HG03103 (cell line): ENCODE measurements at regions not wholly inside any gene's neighbourhood (a gene's known extent, or its start where the extent isn't known, plus 50 kb on each side); places are given as distances from the start of the nearest gene placed in this dataset.
"Not testable (repeated sequence)": the region's sequence is repeated elsewhere in the genome, so short reads cannot be mapped to it uniquely, and the experiment has no call there.

ENCODE experiments used
- ATAC-seq: cut with Tn5 transposase; IDR thresholded peaks from one replicate; pipeline ENCODE4 v1.9.1; 2021; ENCODE audit warnings: low read depth; ENCODE audit not compliant: unreplicated experiment

DNA sequence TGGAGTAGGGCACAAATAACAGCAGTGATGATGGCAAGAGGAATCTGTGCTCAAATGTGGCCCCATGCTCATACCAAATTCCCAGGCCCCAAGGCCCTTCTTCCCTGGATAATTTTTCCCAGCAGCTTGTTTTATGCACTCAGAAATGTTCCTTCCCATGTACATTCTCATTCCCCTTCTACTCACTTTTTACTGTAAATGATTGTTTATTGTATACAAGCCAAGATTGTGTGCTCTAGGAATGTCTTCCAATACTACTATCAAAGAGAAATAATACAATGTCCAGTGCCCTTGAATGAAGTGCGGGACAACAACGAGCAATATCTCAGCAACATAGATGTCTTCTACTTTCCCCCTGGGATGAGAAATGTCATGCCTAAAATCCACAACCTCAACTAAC, 201.6 kb downstream of the ICOS start:
- no peak for ATAC-seq

DNA sequence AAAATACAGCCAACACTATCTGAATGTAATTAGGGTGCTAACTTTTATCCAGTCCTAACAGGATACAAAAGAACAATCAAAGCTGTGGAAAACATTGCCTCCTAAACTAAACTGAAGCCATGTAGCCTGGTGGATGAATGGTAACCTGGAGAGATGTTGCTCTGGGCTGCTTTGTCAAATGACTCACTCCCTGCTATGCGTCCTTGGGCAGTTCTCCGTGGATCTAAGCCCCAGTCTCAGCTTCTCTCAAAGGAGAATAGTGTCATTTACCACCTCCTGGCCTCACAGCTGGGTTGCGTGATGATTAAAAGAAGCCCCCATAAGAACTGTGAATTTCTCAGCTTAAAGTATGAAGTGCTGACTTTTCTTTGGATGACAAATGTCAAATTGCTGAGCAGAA, 203.7 kb downstream of the ICOS start:
- no peak for ATAC-seq

DNA sequence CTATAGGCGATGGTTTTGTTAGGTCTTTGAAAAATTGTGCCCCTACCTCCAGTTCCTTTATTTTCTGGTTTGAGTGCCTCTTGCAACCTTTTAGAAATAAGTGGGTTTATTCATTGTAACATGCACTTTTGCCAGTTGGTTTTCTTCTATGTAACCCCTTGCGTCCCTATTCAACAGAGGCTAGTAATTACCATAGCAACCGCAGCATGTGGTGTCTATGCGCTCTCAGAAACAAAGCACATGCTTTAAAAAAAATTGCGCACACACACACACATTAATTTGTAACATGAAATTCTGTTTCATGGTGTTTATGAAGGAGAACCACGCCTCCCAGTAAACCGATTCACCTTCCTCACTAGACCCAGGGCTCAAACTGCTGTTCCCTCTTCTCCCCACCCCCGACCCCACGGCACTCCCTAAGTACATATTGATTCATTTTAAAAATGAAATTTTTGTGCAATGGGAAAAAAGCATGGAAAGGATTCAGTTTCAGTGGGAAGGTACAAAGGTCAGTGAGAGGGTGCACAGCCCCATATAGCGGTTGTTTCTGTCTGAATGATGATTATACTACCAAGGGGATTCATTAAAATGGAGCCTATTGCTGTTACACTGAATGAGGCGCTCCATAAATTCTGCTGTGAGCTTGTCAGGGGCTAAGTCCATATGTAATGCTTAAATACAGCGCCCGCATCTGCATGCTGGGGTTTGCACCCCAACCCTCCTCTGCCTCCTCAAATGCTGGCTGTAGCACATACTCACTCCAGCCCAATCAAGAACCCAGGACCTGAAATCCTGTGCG, 206.9 kb downstream of the ICOS start:
- no peak for ATAC-seq

DNA sequence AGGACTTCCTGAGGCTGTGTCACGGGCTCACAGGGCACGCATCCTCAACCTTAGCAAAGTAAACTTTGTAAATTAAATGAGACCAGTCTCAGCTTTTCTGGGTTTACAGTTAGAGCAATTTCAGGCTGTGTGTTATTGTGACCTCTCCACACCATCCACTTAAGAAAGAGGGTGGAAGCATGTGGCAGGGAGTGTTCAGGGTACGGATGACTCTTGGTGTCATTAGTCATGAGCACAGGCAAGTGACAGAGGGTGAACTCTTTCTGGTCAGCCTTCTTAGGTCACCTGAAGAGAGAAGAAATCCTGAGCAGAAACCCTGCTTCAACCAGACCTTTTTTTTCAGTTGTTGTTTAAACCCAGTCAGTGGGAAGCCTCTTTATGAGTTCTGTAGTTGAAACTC, 207.9 kb downstream of the ICOS start:
- no peak for ATAC-seq

DNA sequence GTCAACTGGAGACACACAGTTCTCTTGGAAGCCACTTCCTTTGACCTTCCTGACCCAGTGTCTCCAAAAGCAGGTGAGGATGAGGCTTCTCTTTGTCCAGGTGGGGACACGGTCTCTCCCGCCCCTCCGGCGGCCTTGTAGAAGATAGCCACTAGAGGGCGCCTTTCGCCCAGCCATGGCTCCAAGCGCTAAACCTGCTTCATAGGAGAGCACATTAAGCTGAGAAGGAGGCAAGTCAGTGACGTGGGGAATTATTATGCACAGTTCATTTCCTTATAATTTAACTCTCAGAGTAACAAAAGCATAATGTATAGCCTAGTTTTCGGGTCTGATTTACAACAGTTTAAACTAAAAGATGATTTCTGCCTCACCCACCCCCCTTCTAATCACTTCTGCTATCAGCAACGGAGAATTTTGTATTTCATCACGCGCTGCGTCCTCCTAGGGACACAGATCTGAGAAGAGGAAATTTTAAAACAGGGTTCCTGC, 208.7 kb downstream of the ICOS start:
- ATAC-seq = peak; percentile 99

DNA sequence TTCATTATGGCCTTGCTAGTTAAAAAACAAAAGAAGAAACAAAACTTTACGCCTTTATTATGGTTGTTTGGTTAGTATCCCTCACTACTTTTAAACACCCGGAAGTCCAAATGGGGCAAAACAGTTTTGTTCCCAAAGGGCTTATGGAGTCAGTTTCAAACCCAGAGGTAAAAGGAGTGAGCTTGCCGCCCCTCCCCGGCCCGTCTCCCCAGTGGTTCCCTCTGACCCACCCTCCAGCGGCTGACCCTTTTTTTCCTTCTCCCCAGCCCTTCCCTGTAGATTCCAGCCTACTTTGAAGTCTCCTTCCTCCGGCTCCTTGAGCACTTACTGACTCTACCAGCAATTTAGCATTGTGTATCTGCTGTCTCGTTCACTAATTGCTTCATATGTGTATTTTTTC, 209.2 kb downstream of the ICOS start:
- ATAC-seq = no peak

DNA sequence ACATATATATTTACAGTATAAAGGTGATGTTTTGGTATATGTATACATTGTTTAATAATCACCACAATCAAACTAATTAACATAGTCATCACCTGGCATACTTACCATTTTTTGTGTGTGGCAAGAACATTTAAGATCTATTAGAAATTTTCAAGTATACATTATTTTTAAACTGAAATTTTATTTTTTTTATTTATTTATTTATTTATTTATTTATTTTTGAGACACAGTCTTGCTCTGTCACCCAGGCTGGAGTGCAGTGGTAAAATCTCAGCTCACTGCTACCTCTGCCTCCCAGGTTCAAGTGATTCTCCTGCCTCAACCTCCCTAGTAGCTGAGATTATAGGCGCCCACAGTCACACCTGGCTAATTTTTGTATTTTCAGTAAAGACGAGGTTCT, 210.5 kb downstream of the ICOS start:
- ATAC-seq = not testable (repeated sequence)

DNA sequence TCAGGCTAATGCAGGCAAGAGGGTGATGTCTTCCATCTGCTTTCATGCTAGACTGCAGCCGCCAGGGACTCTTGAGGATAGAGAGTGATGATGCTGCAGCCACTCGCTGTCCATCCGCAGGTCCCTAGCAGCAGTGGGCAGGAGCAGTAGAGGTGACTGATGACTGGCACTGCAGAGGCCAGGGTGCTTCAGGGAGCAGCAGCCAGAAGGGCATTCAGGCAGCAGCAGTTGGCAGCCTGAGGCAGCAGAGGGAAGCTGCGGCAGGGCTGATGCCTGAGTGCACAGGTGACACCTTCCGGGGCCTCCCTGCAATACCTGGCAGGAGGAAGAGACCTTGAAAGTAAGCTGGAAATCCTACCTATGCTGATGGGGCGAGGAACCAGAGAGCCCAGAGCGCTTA, 214.2 kb downstream of the ICOS start:
- no peak for ATAC-seq

DNA sequence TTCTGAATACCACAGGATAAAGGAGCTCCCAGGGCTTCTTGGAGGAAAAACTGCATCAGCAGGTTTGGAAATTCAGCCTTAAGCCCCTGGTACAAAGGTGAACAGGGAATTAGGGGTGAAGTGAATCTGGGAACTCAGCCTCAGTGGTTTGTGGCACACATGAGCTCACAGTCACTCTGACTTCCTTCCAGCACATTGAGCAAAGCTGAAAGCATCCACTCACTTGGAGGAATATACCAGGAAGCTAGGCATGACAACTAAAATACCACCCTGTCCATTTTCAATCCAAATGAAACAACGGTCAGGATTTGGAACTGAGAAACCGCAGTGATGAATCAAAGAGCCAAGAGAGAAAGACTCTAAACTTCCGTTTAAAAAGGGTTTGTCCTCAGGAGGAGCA, 216.1 kb downstream of the ICOS start:
- no peak for ATAC-seq

DNA sequence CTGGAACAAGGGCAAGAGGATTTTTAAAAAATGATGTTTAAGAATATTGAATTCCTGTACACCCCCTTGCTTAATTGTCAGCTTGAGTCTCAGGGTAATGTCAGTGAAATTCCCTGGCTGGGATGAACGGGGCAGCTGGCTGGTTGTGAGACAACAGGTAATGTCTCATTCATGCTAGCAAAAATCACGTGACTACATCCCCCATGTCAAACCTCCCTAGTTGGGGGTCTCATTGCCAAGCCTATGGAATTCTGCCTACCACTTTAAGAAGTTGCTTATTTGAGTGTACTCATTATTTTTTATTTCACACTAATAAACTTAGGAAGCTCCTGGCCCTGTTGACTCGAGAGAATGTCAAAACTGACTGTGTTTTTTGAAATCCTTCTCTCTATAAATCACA, 218.3 kb downstream of the ICOS start:
- no peak for ATAC-seq

DNA sequence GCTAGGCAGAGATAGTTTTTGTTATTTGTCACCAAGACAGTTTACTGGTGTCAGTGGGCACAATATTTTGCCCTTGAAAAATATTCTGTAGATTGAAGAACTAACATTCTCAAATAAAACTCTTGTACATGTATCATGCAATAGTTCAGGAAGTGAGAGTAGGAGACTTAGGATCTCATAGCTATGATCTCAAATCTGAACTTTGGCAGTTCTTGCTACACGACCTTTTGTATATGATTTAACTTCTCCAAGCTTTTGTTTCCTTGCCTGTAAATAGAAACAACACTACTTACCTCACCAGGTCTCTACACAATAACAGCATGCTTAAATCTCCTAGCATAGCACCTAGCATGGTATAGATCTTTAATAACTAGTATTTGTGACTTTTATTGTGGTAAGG, 219.9 kb downstream of the ICOS start:
- ATAC-seq = no peak

DNA sequence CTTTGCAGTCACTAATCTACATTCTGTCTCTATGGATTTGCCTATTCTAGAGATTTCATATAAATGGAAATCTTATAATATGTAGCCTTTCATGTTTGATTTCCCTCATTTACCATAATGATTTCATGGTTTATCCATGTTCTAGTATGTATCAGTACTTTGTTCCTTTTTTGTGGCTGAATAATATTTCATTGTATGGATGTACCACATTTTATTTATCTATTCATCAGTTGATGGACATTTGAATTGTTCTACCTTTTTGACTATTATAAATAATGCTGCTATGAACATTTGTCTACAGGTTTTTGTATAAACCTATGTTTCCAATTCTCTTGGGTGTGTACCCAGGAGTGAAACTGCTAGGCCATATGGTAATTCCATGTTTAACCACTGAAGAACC, 221.1 kb downstream of the ICOS start:
- no peak for ATAC-seq

DNA sequence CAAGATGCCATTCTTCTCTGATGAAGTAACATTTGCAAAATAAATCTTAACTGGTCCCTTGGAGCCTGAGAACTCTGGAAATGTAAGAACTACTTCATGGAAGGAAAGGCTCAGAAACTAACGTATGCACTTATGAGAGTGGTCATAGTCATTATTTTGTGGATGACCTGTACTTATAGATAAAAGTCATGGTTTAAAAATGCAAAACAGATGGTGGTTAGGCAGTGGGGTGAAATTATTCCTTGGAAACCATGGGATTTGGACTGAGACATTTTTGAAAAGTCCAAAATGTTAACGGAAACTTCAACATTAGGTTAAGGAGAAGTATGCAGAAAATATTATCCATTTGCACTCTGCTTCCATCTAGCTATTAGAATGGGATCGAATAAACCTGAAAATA, 223.0 kb downstream of the ICOS start:
- no peak for ATAC-seq

DNA sequence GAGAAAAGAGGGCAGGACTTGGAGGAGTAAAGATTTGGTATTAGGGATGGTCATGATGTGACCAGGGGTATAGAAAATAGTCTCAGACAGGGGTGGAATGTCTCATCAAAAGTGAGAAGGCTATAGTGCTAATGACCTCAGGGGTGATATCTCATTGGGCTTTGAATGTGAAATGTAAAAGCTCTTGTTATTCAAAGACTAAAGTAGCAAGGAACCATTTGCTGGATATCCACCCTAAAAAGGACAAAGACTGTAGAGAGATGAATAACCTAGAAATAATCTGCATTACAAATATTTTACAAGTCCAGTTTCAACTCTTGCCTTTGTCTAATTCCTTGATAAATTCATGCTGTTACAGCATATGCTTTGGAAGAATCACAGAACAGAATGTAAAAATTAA, 224.4 kb downstream of the ICOS start:
- ATAC-seq = no peak

DNA sequence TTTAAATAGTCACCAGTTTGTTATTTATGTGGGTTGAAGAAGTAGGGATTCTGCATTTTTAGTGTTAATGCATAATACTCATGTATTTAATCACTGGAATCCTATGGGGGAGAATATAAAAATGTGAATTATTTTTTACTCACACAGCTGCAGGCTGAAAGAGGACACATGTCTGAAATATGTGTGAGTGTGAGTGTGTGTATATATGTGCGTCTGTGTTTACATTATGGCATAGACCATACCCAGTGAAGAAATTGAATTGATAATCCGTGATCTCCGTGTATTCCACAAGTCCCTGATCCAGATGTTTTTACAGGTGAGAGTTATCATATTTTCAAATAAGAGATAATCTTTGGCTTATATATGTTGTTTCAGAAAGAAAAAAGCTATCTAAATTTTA, 225.3 kb downstream of the ICOS start:
- no peak for ATAC-seq

DNA sequence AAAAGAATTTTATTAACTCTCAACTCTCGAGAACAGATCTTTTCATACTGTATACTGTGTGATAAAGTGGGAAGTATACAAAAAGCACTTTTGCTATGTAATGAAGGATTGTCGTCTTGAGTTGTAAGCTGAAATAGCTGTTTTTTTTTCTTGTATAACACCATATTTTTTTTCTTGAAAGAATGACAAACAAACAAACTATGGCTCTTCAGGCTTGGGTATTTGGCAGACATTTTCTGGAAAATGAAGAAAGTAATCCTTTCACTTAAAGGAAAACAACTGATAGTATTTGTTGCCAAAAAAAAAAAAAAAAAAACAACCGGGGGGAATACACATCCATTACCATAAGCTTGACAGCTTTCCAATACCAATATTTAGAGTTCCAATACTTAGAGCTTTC, 230.4 kb downstream of the ICOS start:
- no peak for ATAC-seq

DNA sequence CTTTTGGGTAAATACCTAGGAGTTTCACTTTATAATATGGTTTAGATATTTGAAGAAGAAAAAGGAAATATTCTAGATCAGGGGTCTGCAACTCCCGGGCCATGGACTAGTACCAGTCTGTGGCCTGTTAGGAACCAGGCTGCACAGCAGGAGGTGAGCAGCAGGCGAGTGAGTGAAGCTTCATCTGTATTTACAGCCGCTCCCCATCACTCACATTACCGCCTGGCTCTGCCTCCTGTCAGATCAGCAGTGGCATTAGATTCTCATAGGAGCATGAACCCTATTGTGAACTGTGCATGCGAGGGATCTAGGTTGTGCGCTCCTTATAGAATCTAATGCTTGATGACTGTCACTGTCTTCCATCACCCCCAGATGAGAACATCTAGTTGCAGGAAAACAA, 231.1 kb downstream of the ICOS start:
- not testable (repeated sequence) for ATAC-seq

DNA sequence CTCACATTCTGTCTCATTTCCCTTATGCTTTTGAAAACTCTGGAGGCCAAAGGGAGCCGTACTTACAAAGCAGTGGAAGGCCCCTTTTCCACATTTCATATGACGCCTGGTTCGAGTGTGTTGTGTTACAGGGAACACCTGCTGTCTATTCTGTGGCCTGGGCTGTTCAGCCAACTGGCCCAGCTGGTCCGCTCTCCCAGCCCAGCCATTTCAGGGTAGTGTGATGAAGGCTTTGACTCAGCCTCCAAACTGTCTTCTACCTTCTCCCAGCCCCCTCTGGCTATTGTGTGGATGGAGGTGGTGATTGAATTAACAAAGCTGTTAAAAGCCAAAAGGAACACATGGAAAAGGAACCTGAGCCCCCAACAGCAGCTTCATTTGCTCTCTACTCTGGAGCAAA, 233.8 kb downstream of the ICOS start:
- no peak for ATAC-seq

DNA sequence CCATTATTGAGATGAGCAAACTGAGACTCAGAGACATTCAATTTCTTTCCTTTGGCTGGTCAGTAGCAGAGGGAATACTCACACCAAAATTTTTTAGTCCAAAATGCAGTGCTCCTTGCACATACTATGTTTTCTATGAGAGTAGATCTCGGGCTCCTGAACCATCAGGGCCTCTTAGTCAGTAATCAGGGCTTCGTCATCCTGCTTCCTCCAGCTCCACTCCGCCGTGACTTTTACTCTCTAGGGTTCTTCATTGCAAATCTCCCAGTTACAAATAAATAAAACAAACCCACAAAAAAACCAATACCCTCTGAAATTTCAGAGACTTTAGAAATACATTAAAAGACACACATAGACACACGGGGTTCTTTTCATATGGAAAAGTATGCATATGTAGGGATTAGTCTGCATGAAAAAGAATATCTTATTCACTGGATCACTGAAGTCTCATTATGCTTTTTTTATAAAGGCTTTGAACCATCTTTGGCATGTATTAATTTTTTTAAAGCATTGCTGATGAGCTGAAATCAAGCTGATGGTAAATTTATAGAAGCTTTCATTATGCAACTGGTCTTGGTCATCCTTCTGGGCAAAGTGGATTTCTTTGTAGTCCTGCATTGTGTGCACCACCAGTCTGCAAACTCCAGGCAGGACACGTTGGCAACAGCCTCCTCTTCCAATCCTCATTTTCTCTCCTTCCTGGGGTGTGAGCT, 235.0 kb downstream of the ICOS start:
- no peak for ATAC-seq

DNA sequence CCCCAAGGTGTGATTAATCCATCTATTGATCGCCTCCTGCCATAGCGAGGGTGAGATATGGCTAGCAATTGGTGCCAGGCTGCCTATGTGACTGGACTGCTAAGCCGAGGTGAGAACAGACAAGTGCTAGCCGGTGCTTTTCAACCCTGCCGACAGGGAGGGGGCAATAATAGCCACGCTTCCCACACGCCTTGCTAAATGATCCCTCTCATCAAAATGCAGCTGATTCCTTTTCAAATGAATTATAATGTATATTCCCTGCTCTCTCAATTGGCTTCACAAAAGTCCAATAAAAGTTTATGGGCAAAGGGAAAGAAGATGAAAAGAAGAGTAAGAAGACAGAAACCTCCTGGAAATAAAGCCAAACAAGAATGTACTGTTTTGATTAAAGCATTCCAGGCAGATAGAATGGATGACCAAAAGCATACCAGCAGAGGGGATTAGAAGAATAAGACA, 235.6 kb downstream of the ICOS start:
- ATAC-seq = no peak

DNA sequence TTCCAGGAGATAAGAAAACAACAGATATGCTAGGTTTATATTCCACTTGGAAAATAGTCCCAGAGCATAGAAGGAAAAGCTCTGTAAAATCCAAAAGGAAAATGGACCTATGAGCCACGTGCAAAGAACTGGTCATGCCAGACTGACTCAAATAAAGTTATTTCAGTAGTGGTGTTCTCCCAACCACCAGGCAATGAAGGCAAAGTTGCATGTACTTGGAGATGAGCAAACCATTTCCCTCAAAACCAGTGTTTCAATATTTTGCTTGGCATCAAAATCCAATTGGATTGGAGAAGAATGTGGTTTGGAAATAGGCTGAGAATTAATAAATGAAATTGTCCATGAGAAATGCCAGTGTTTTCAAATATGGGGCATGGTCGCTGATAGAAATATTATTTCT, 237.5 kb downstream of the ICOS start:
- no peak for ATAC-seq
